Mucosa of descending colon (tissue), 3 donors: ENCODE measurements at regions not wholly inside any gene's neighbourhood (a gene's known extent, or its start where the extent isn't known, plus 50 kb on each side); places are given as distances from the start of the nearest gene placed in this dataset.

Source experiments
- ATAC-seq: fragments of 200-7000 bp; cut with Tn5 transposase; one replicate; pipeline ENCODE4 v1.9.1; 2020; ENCODE audit warnings: mild to moderate bottlenecking, moderate library complexity
- DNase-seq, 3 donors: peaks; one replicate each; pipeline ENCODE4 v3.0.0-alpha.2; 2020
- H3K36me3 ChIP-seq: fragments of 200-600 bp; one replicate; pipeline ENCODE4 v1.8.0; 2021; ENCODE audit warnings: low read depth, mild to moderate bottlenecking
- H3K4me1 ChIP-seq: fragments of 200-600 bp; one replicate; pipeline ENCODE4 v1.8.0; 2021; ENCODE audit warnings: low read depth, mild to moderate bottlenecking
- H3K4me3 ChIP-seq: fragments of 200-600 bp; one replicate; pipeline ENCODE4 v1.8.0; 2021; ENCODE audit warnings: mild to moderate bottlenecking
- H3K9me3 ChIP-seq: fragments of 200-600 bp; one replicate; pipeline ENCODE4 v1.8.0; 2021; ENCODE audit warnings: mild to moderate bottlenecking
- intact Hi-C, 2 donors: fragments of 100-400 bp; cut with DNase I in 1 of 2; cut with micrococcal nuclease in 1 of 2; formaldehyde crosslinking; loops; one replicate each; pipeline versions ENCODE4 v1.11.0 to v1.11.1; 2022; cut with DNase I, micrococcal nuclease
- TF ChIP-seq, protein P1 (sequence below): fragments of 200-600 bp; IDR thresholded peaks from one replicate; pipeline ENCODE4 v1.8.0; 2022; ENCODE audit warnings: antibody characterized with exemption, mild to moderate bottlenecking
- donor health status: DM: no; HTN: no; CAD: no; lungs with moderate emphysema.
- donor health status: DM: no; HTN: no; CAD: no.
- donor health status: DM: no; HTN: yes; CAD: no.

GRCh38 chr11:29255401-29255800 lies 761.4 kb downstream of the KCNA4 start:
- Histone ChIP-seq H3K36me3 (no peaks in the 10 kb centered on the region), H3K9me3 (no peaks in the 10 kb centered on the region), H3K4me1 (no peaks in the 10 kb centered on the region), H3K4me3 (no peak overlapping the region)
- TF ChIP-seq, protein P1, sequence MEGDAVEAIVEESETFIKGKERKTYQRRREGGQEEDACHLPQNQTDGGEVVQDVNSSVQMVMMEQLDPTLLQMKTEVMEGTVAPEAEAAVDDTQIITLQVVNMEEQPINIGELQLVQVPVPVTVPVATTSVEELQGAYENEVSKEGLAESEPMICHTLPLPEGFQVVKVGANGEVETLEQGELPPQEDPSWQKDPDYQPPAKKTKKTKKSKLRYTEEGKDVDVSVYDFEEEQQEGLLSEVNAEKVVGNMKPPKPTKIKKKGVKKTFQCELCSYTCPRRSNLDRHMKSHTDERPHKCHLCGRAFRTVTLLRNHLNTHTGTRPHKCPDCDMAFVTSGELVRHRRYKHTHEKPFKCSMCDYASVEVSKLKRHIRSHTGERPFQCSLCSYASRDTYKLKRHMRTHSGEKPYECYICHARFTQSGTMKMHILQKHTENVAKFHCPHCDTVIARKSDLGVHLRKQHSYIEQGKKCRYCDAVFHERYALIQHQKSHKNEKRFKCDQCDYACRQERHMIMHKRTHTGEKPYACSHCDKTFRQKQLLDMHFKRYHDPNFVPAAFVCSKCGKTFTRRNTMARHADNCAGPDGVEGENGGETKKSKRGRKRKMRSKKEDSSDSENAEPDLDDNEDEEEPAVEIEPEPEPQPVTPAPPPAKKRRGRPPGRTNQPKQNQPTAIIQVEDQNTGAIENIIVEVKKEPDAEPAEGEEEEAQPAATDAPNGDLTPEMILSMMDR, result no peak
- DNase-seq, result no peak
- ATAC-seq, result no peak
- intact Hi-C loops, result no loop called here

DNA sequence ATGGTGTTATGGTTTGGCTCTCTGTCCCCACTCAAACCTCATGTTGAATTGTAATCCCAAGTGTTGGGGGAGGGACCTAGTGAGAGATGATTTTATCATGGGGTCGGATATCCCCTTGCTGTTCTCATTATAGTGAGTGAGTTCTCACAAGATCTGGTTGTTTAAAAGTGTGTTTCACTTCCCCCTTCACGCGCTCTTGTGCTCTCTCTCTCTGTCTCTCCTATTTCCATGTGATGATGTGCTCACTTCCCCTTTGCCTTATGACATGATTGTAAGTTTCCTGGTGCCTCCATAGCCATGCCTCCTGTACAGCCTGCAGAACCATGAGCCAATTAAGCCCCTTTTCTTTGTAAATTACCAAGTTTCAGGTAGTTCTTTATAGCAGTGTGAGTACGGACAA lies 765.1 kb downstream of the KCNA4 start:
- TF ChIP-seq, protein P1, result no peak
- Histone ChIP-seq H3K4me3 (no peak overlapping the region), H3K9me3 (no peaks in the 10 kb centered on the region), H3K36me3 (no peaks in the 10 kb centered on the region), H3K4me1 (no peaks in the 10 kb centered on the region)
- intact Hi-C loops, result no loop called here
- DNase-seq (no peak), ATAC-seq (no peak)

GRCh38 chr11:29249713-29250112 lies 767.1 kb downstream of the KCNA4 start:
- intact Hi-C loops, result no loop called here

GRCh38 chr11:29244355-29244754 lies 772.5 kb downstream of the KCNA4 start:
- H3K36me3 ChIP-seq, result no peaks in the 10 kb centered on the region
- no peak overlapping the region for H3K4me3 ChIP-seq
- TF ChIP-seq, protein P1, result no peak
- no peaks in the 10 kb centered on the region for H3K4me1 ChIP-seq
- no peak for ATAC-seq
- no peaks in the 10 kb centered on the region for H3K9me3 ChIP-seq
- no peak for DNase-seq
- intact Hi-C loops, result no loop called here

More at GRCh38 chr11:29249713-29250112, 767.1 kb downstream of the KCNA4 start:
- TF ChIP-seq, protein P1, result no peak
- Histone ChIP-seq H3K4me1 (no peaks in the 10 kb centered on the region), H3K36me3 (no peaks in the 10 kb centered on the region), H3K4me3 (no peak overlapping the region), H3K9me3 (no peaks in the 10 kb centered on the region)
- DNase-seq (no peak), ATAC-seq (no peak)

DNA sequence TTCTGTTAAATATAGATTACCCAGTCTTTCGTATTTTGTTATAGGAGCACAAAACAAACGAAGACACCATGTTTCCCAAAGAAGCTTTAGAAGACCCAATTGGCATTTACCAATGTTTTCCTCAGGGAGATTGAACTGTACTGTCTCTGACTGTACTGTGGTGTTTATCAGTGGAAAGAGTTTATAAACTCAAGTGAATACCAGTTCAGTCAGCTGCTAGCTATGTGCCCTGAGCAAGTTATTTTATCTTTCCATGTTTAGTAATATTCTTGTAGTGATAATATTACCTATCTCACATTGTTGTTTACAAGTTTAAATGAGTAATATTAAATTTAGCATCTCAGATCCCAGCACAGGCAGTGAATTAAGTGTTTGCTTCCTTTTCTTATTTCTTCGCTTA lies 773.2 kb downstream of the KCNA4 start:
- no peaks in the 10 kb centered on the region for H3K4me1 ChIP-seq
- no peak for ATAC-seq

GRCh38 chr11:29231991-29232390 lies 784.8 kb downstream of the KCNA4 start:
- DNase-seq (no peak), ATAC-seq (no peak)
- Histone ChIP-seq H3K36me3 (no peaks in the 10 kb centered on the region), H3K9me3 (no peaks in the 10 kb centered on the region), H3K4me1 (no peaks in the 10 kb centered on the region), H3K4me3 (no peak overlapping the region)
- intact Hi-C loops, result no loop called here
- TF ChIP-seq, protein P1, result no peak

More for the DNA sequence above, 773.2 kb downstream of the KCNA4 start:
- no peak overlapping the region for H3K4me3 ChIP-seq
- intact Hi-C loops, result no loop called here
- no peak for DNase-seq
- TF ChIP-seq, protein P1, result no peak
- no peaks in the 10 kb centered on the region for H3K36me3 ChIP-seq
- H3K9me3 ChIP-seq, result no peaks in the 10 kb centered on the region
